RWPE1 (cell line): ENCODE measurements at regions not wholly inside any gene's neighbourhood (a gene's known extent, or its start where the extent isn't known, plus 50 kb on each side); places are given as distances from the start of the nearest gene placed in this dataset.

Experiments used
- CTCF ChIA-PET: fragments of 350-600 bp; sonication (Branson Sonifier 250); formaldehyde crosslinking; extraction: SDS; loops from one replicate; lab custom pipeline; 2021; lab: Yijun Ruan, JAX
- POLR2A ChIA-PET: fragments of 400-600 bp; formaldehyde crosslinking; extraction: SDS; loops from one replicate; lab custom pipeline; 2020; ENCODE audit warnings: antibody characterized with exemption; ENCODE audit not compliant: low non-redundant PET; lab: Yijun Ruan, JAX
- DNase-seq: peaks from one replicate; pipeline ENCODE4 v3.0.0; 2012; ENCODE audit warnings: low spot score
- H3K27ac ChIP-seq: fragments of 450-650 bp; 2 replicates; pipeline ENCODE4 v1.5.1; 2017
- CTCF ChIP-seq: fragments of 450-650 bp; conservative IDR thresholded peaks from 2 replicates; pipeline ENCODE4 v1.5.1; 2017; ENCODE audit warnings: low read depth, mild to moderate bottlenecking

- CTCF ChIA-PET = interaction anchor here (0.6 kb wide), 1 partner anchor 569 kb away, joined by 5 read pairs; no protein-coding TSS in a partner anchor
- no peak for DNase-seq
- POLR2A ChIA-PET = no interaction called here
- H3K27ac ChIP-seq = no peak overlapping the region
- TF ChIP-seq CTCF = no peak
Observed at GRCh38 chr5:164265566-164265965, 760.1 kb downstream of the MAT2B start.

GRCh38 chr5:164266571-164266970 is 761.2 kb downstream of the MAT2B start:
- DNase-seq = no peak
- ChIA-PET POLR2A (no interaction called here), CTCF (no interaction called here)
- H3K27ac ChIP-seq = no peak overlapping the region
- no peak for TF ChIP-seq CTCF

GRCh38 chr5:164277720-164278119 is 772.3 kb downstream of the MAT2B start:
- ChIA-PET CTCF (interaction anchor here (0.7 to 0.8 kb wide), 2 partner anchors 93 to 222 kb away, joined by 4 read pairs; no protein-coding TSS in a partner anchor), POLR2A (no interaction called here)
- no peak overlapping the region for H3K27ac ChIP-seq
- TF ChIP-seq CTCF = no peak
- peak; percentile 27 for DNase-seq

- POLR2A ChIA-PET = no interaction called here
- DNase-seq = no peak
- no peak for TF ChIP-seq CTCF
- CTCF ChIA-PET = no interaction called here
- H3K27ac ChIP-seq = no peak overlapping the region
Observed at GRCh38 chr5:164289526-164289925, 784.1 kb downstream of the MAT2B start.

- DNase-seq = no peak
- CTCF ChIA-PET = interaction anchor here (0.6 to 0.7 kb wide), 2 partner anchors 10 to 588 kb away, joined by 3 read pairs; no protein-coding TSS in a partner anchor
- TF ChIP-seq CTCF = no peak
- H3K27ac ChIP-seq = no peak overlapping the region
- POLR2A ChIA-PET = no interaction called here
Observed at GRCh38 chr5:164296603-164297080, 791.2 kb downstream of the MAT2B start.

GRCh38 chr5:164298165-164298564 is 792.7 kb downstream of the MAT2B start:
- no peak overlapping the region for H3K27ac ChIP-seq
- no peak for TF ChIP-seq CTCF
- POLR2A ChIA-PET = no interaction called here
- no peak for DNase-seq
- CTCF ChIA-PET = interaction anchor here (0.6 kb wide), 1 partner anchor 10 kb away, joined by 5 read pairs; no protein-coding TSS in a partner anchor
